SU-DHL-6 (cell line): ENCODE measurements at regions not wholly inside any gene's neighbourhood (a gene's known extent, or its start where the extent isn't known, plus 50 kb on each side); places are given as distances from the start of the nearest gene placed in this dataset.

Experiments used
- EZH2phosphoT487 ChIP-seq: fragments of 200-600 bp; sonication (generic), shearing (Covaris generic); conservative IDR thresholded peaks from 2 replicates; pipeline ENCODE4 v1.6.1; 2018; ENCODE audit warnings: mild to moderate bottlenecking, antibody characterized with exemption, low read length, moderate library complexity, mixed read lengths
- TF ChIP-seq, protein P1 (sequence below): fragments of 200-600 bp; sonication (generic); IDR thresholded peaks from one replicate; pipeline ENCODE4 v1.5.1; 2017; ENCODE audit warnings: antibody characterized with exemption, mild to moderate bottlenecking, low read length, moderate library complexity; ENCODE audit not compliant: insufficient read depth, poor library complexity, severe bottlenecking

DNA sequence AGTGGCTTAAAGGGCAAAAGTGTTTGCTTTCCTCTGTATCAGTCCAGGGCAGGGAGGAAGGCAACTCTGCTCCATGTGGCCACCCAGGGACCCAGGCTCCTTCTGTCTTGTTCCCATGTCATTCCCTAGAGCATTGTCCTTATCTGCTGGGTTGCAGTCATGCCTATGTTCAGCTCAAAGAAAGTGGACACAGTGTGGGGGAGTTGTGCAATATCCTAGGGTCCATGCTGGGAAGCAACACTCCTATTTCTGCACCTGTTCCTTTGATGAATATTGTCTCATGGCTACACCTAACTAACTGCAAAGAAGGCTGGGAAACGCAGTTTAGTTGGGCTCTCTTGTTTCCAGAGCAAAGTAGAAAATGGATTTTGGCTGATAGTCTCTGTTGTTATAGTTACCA, 107.0 kb upstream of the OTUD4 start:
- TF ChIP-seq, protein P1, sequence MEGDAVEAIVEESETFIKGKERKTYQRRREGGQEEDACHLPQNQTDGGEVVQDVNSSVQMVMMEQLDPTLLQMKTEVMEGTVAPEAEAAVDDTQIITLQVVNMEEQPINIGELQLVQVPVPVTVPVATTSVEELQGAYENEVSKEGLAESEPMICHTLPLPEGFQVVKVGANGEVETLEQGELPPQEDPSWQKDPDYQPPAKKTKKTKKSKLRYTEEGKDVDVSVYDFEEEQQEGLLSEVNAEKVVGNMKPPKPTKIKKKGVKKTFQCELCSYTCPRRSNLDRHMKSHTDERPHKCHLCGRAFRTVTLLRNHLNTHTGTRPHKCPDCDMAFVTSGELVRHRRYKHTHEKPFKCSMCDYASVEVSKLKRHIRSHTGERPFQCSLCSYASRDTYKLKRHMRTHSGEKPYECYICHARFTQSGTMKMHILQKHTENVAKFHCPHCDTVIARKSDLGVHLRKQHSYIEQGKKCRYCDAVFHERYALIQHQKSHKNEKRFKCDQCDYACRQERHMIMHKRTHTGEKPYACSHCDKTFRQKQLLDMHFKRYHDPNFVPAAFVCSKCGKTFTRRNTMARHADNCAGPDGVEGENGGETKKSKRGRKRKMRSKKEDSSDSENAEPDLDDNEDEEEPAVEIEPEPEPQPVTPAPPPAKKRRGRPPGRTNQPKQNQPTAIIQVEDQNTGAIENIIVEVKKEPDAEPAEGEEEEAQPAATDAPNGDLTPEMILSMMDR = no peak
- no peak for TF ChIP-seq EZH2phosphoT487
